GM12872 (cell line): ENCODE measurements at regions not wholly inside any gene's neighbourhood (a gene's known extent, or its start where the extent isn't known, plus 50 kb on each side); places are given as distances from the start of the nearest gene placed in this dataset.

Experiments
- CTCF ChIP-seq: IDR thresholded peaks from 3 replicates; pipeline ENCODE4 v1.5.1; 2011; ENCODE audit warnings: low read depth, mild to moderate bottlenecking, low read length, moderate library complexity; ENCODE audit not compliant: insufficient read depth

- TF ChIP-seq CTCF = no peak
Observed at GRCh38 chr2:179341152-179341866, 76.7 kb upstream of the SESTD1 start.

GRCh38 chr2:179340678-179341077, 76.0 kb upstream of the SESTD1 start:
- no peak for TF ChIP-seq CTCF

DNA sequence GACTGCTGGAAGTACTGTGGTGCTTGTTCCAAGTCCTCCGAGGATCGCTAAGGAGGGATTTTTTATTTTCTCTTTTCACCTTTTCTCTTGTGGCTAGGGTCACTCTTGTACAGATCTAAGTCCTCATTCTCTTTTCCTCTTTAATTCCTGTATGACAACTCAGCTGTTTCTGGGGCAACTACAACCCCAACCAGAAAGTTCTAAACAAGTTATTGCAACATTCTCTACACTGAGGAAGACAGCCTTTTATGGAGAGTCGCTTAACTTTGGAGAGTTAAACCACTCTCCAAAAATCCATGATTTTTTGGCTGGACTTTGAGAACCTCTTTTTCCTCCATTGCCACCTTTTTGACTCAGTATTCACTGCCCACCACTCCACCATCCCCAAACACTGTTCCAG, 74.0 kb upstream of the SESTD1 start:
- no peak for TF ChIP-seq CTCF

GRCh38 chr2:179336782-179337534, 72.3 kb upstream of the SESTD1 start:
- TF ChIP-seq CTCF = no peak

GRCh38 chr2:179335732-179336131, 71.1 kb upstream of the SESTD1 start:
- no peak for TF ChIP-seq CTCF

GRCh38 chr2:179332903-179333302, 68.3 kb upstream of the SESTD1 start:
- no peak for TF ChIP-seq CTCF

DNA sequence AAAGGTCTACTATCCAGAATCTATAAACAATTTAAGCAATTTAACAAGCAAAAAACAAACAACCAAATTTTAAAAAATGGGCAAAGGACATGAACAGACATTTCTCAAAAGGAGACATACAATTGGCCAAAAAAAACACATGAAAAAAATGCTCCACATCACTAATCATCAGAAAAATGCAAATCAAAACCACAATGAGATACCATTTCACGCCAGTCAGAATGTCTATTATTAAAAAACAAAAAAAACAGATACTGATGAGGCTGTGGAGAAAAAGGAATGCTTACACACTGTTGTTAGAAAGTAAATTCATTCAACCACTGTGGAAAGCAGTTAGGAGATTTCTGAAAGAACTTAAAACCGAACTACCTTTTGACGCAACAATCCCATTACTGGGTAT, 66.4 kb upstream of the SESTD1 start:
- no peak for TF ChIP-seq CTCF
